ENCODE measurements at regions not wholly inside any gene's neighbourhood (a gene's known extent, or its start where the extent isn't known, plus 50 kb on each side); places are given as distances from the start of the nearest gene placed in this dataset.

GRCh38 chr4:22962295-22962694, 269.6 kb downstream of the GBA3 start:
- Histone ChIP-seq H4K20me1 (ENCODE audit: insufficient read depth, low read length) (no peaks in the 10 kb centered on the region), H3K36me3 (replicated peaks; ENCODE audit: insufficient read depth, low read length) (no peaks in the 10 kb centered on the region), H3K4me1 (ENCODE audit: low read length) (no peaks in the 10 kb centered on the region), H2AFZ (ENCODE audit: low read length) (no peak overlapping the region), H3F3A (ENCODE audit: insufficient read depth, low read length) (no peaks in the 10 kb centered on the region), H3K9me2 (replicated peaks; ENCODE audit: insufficient read depth, low read length) (no peaks in the 10 kb centered on the region), H3K9ac (ENCODE audit: low read length) (no peak overlapping the region), H3K9me3 (replicated peaks; ENCODE audit: insufficient read depth, low read length) (no peaks in the 10 kb centered on the region), H3K27ac (ENCODE audit: low read length) (no peak overlapping the region), H3K4me3 (ENCODE audit: low read length) (no peak overlapping the region), H3K4me2 (ENCODE audit: low read depth, low read length) (no peak overlapping the region), H3K27me3 (replicated peaks; ENCODE audit: insufficient read depth, low read length) (no peaks in the 10 kb centered on the region), H3K79me2 (ENCODE audit: low read length) (no peaks in the 10 kb centered on the region)
- TF ChIP-seq EZH2phosphoT487 (IDR thresholded peaks at IDR 0.05; ENCODE audit: low read length) = no peak
- peak; percentile 57 for TF ChIP-seq CTCF (IDR thresholded peaks at IDR 0.05; ENCODE audit: low read length)
- TF ChIP-seq EZH2 (optimal IDR thresholded peaks at IDR 0.05; ENCODE audit: low read depth, low read length) = no peak
- DNase-seq = peak; percentile 44

- H3F3A ChIP-seq (ENCODE audit: insufficient read depth, low read length) = no peaks in the 10 kb centered on the region
- no peaks in the 10 kb centered on the region for H3K9me2 ChIP-seq (replicated peaks; ENCODE audit: insufficient read depth, low read length)
- no peaks in the 10 kb centered on the region for H4K20me1 ChIP-seq (ENCODE audit: insufficient read depth, low read length)
- no peaks in the 10 kb centered on the region for H3K4me1 ChIP-seq (ENCODE audit: low read length)
- no peak overlapping the region for H3K9ac ChIP-seq (ENCODE audit: low read length)
- no peak overlapping the region for H2AFZ ChIP-seq (ENCODE audit: low read length)
- H3K27me3 ChIP-seq (replicated peaks; ENCODE audit: insufficient read depth, low read length) = no peaks in the 10 kb centered on the region
- DNase-seq = no peak
- no peaks in the 10 kb centered on the region for H3K9me3 ChIP-seq (replicated peaks; ENCODE audit: insufficient read depth, low read length)
- H3K79me2 ChIP-seq (ENCODE audit: low read length) = no peaks in the 10 kb centered on the region
- no peak overlapping the region for H3K4me2 ChIP-seq (ENCODE audit: low read depth, low read length)
- TF ChIP-seq EZH2 (optimal IDR thresholded peaks at IDR 0.05; ENCODE audit: low read depth, low read length) (no peak), CTCF (IDR thresholded peaks at IDR 0.05; ENCODE audit: low read length) (no peak), EZH2phosphoT487 (IDR thresholded peaks at IDR 0.05; ENCODE audit: low read length) (no peak)
- H3K36me3 ChIP-seq (replicated peaks; ENCODE audit: insufficient read depth, low read length) = no peaks in the 10 kb centered on the region
- no peak overlapping the region for H3K27ac ChIP-seq (ENCODE audit: low read length)
- H3K4me3 ChIP-seq (ENCODE audit: low read length) = no peak overlapping the region
Measured at GRCh38 chr4:22959483-22959882, 266.7 kb downstream of the GBA3 start.

GRCh38 chr4:22957774-22958309, 265.1 kb downstream of the GBA3 start:
- Histone ChIP-seq H3K79me2 (ENCODE audit: low read length) (no peaks in the 10 kb centered on the region), H3K9ac (ENCODE audit: low read length) (no peak overlapping the region), H3K4me1 (ENCODE audit: low read length) (no peaks in the 10 kb centered on the region)

More at GRCh38 chr4:22957774-22958309, 265.1 kb downstream of the GBA3 start:
- no peaks in the 10 kb centered on the region for H3K9me3 ChIP-seq (replicated peaks; ENCODE audit: insufficient read depth, low read length)
- no peak for DNase-seq
- no peaks in the 10 kb centered on the region for H3K27me3 ChIP-seq (replicated peaks; ENCODE audit: insufficient read depth, low read length)
- no peaks in the 10 kb centered on the region for H3K36me3 ChIP-seq (replicated peaks; ENCODE audit: insufficient read depth, low read length)
- no peaks in the 10 kb centered on the region for H3K9me2 ChIP-seq (replicated peaks; ENCODE audit: insufficient read depth, low read length)
- no peak for TF ChIP-seq EZH2 (optimal IDR thresholded peaks at IDR 0.05; ENCODE audit: low read depth, low read length)
- TF ChIP-seq EZH2phosphoT487 (IDR thresholded peaks at IDR 0.05; ENCODE audit: low read length) = no peak
- TF ChIP-seq CTCF (IDR thresholded peaks at IDR 0.05; ENCODE audit: low read length) = no peak
- no peak overlapping the region for H3K4me2 ChIP-seq (ENCODE audit: low read depth, low read length)
- no peaks in the 10 kb centered on the region for H3F3A ChIP-seq (ENCODE audit: insufficient read depth, low read length)
- no peak overlapping the region for H3K27ac ChIP-seq (ENCODE audit: low read length)
- H2AFZ ChIP-seq (ENCODE audit: low read length) = no peak overlapping the region
- no peak overlapping the region for H3K4me3 ChIP-seq (ENCODE audit: low read length)
- no peaks in the 10 kb centered on the region for H4K20me1 ChIP-seq (ENCODE audit: insufficient read depth, low read length)
